Suppressor macrophage treated with lipopolysaccharide for 4 hours (primary cell): ENCODE measurements at regions not wholly inside any gene's neighbourhood (a gene's known extent, or its start where the extent isn't known, plus 50 kb on each side); places are given as distances from the start of the nearest gene placed in this dataset.
"Not testable (repeated sequence)": the region's sequence is repeated elsewhere in the genome, so short reads cannot be mapped to it uniquely, and the experiment has no call there.

ENCODE experiments used
- DNase-seq: peaks from one replicate; pipeline ENCODE4 v3.0.0-alpha.2; 2020

- no peak for DNase-seq
Observed at GRCh38 chrX:121172703-121173102, 125.3 kb downstream of the GLUD2 start.

GRCh38 chrX:121179972-121180371 is 132.6 kb downstream of the GLUD2 start:
- DNase-seq = no peak

- DNase-seq = no peak
Observed at GRCh38 chrX:121191779-121192178, 144.4 kb downstream of the GLUD2 start.

- DNase-seq = no peak
Observed at GRCh38 chrX:121195719-121196118, 148.3 kb downstream of the GLUD2 start.

GRCh38 chrX:121196872-121197444 is 149.5 kb downstream of the GLUD2 start:
- not testable (repeated sequence) for DNase-seq

GRCh38 chrX:121208563-121208962 is 161.2 kb downstream of the GLUD2 start:
- no peak for DNase-seq

GRCh38 chrX:121216641-121217374 is 169.4 kb downstream of the GLUD2 start:
- DNase-seq = no peak

- no peak for DNase-seq
Observed at GRCh38 chrX:121221322-121221977, 174.0 kb downstream of the GLUD2 start.

- no peak for DNase-seq
Observed at GRCh38 chrX:121227888-121228287, 180.5 kb downstream of the GLUD2 start.

- no peak for DNase-seq
Observed at GRCh38 chrX:121231566-121232358, 184.4 kb downstream of the GLUD2 start.

- no peak for DNase-seq
Observed at GRCh38 chrX:121236040-121236439, 188.6 kb downstream of the GLUD2 start.

GRCh38 chrX:121238093-121238492 is 190.7 kb downstream of the GLUD2 start:
- DNase-seq = no peak

- no peak for DNase-seq
Observed at GRCh38 chrX:121244511-121244910, 197.1 kb downstream of the GLUD2 start.

- no peak for DNase-seq
Observed at GRCh38 chrX:121245763-121246162, 198.4 kb downstream of the GLUD2 start.

- DNase-seq = no peak
Observed at GRCh38 chrX:121254336-121254735, 206.9 kb downstream of the GLUD2 start.

- no peak for DNase-seq
Observed at GRCh38 chrX:121256647-121257046, 209.2 kb downstream of the GLUD2 start.

GRCh38 chrX:121258545-121258944 is 211.1 kb downstream of the GLUD2 start:
- no peak for DNase-seq

- DNase-seq = no peak
Observed at GRCh38 chrX:121259170-121259569, 211.8 kb downstream of the GLUD2 start.

- no peak for DNase-seq
Observed at GRCh38 chrX:121260596-121261240, 213.3 kb downstream of the GLUD2 start.

- no peak for DNase-seq
Observed at GRCh38 chrX:121283921-121284320, 236.5 kb downstream of the GLUD2 start.

- DNase-seq = no peak
Observed at GRCh38 chrX:121298499-121298898, 251.1 kb downstream of the GLUD2 start.

- no peak for DNase-seq
Observed at GRCh38 chrX:121301356-121301755, 253.9 kb downstream of the GLUD2 start.

- DNase-seq = no peak
Observed at GRCh38 chrX:121301822-121302221, 254.4 kb downstream of the GLUD2 start.
